Trophoblast cell (in vitro differentiated cells and primary cell): ENCODE measurements at regions not wholly inside any gene's neighbourhood (a gene's known extent, or its start where the extent isn't known, plus 50 kb on each side); places are given as distances from the start of the nearest gene placed in this dataset.

Source experiments
- DNase-seq, 2 donors: peaks; one replicate each; pipeline ENCODE4 v3.0.0-alpha.2; 2016
- H2AFZ ChIP-seq: 2 replicates; pipeline ENCODE4 v1.6.1; 2013; ENCODE audit warnings: low read length, moderate library complexity, mild to moderate bottlenecking; ENCODE audit not compliant: insufficient read depth, poor library complexity
- H2AK5ac ChIP-seq: 2 replicates; pipeline ENCODE4 v1.6.1; 2013; ENCODE audit warnings: mild to moderate bottlenecking, low read length
- H2BK120ac ChIP-seq: 2 replicates; pipeline ENCODE4 v1.6.1; 2013; ENCODE audit warnings: low read length, mild to moderate bottlenecking, moderate library complexity; ENCODE audit not compliant: insufficient read depth, poor library complexity
- H2BK12ac ChIP-seq: 2 replicates; pipeline ENCODE4 v1.6.1; 2013; ENCODE audit warnings: mild to moderate bottlenecking, low read length, moderate library complexity
- H2BK5ac ChIP-seq: 2 replicates; pipeline ENCODE4 v1.6.1; 2013; ENCODE audit warnings: low read length, low read depth, moderate library complexity, mild to moderate bottlenecking; ENCODE audit not compliant: poor library complexity
- H3K14ac ChIP-seq: 2 replicates; pipeline ENCODE4 v1.6.1; 2013; ENCODE audit warnings: mild to moderate bottlenecking, low read length
- H3K18ac ChIP-seq: 2 replicates; pipeline ENCODE4 v1.6.1; 2013; ENCODE audit warnings: mild to moderate bottlenecking, low read length
- H3K23ac ChIP-seq: 2 replicates; pipeline ENCODE4 v1.6.1; 2013; ENCODE audit warnings: low read length
- H3K27ac ChIP-seq: 2 replicates; pipeline ENCODE4 v1.5.1; 2013; ENCODE audit warnings: low read depth, mild to moderate bottlenecking, inconsistent platforms, low read length, moderate library complexity
- H3K27me3 ChIP-seq: 2 replicates; pipeline ENCODE4 v1.6.1; 2013; ENCODE audit warnings: inconsistent platforms, mild to moderate bottlenecking, low read length, moderate library complexity; ENCODE audit not compliant: insufficient read depth
- H3K36me3 ChIP-seq, 2 experiments: 1 replicate in 1 of 2; 2 replicates in 1 of 2; pipeline ENCODE4 v1.6.1; 2013; ENCODE audit warnings: low read length in 2 of 2, mild to moderate bottlenecking in 2 of 2, moderate library complexity in 1 of 2; ENCODE audit not compliant: insufficient read depth in 2 of 2, control insufficient read depth in 1 of 2
- H3K4ac ChIP-seq: 2 replicates; pipeline ENCODE4 v1.6.1; 2013; ENCODE audit warnings: low read depth, mild to moderate bottlenecking, low read length, moderate library complexity
- H3K4me1 ChIP-seq, 2 experiments: 1 replicate in 1 of 2; 2 replicates in 1 of 2; pipeline ENCODE4 v1.6.1; 2013; ENCODE audit warnings: low read length in 2 of 2, mild to moderate bottlenecking in 2 of 2, moderate library complexity in 1 of 2; ENCODE audit not compliant: insufficient read depth in 2 of 2, control insufficient read depth in 1 of 2
- H3K4me2 ChIP-seq: 2 replicates; pipeline ENCODE4 v1.6.1; 2013; ENCODE audit warnings: inconsistent platforms, mild to moderate bottlenecking, low read length, moderate library complexity
- H3K4me3 ChIP-seq: 2 replicates; pipeline ENCODE4 v1.5.1; 2013; ENCODE audit warnings: mild to moderate bottlenecking, low read depth, low read length, inconsistent platforms
- H3K79me1 ChIP-seq: one replicate; pipeline ENCODE4 v1.6.1; 2013; ENCODE audit warnings: low read length
- H3K79me2 ChIP-seq: 2 replicates; pipeline ENCODE4 v1.6.1; 2013; ENCODE audit warnings: low read length, mild to moderate bottlenecking; ENCODE audit not compliant: control insufficient read depth, insufficient read depth, poor library complexity
- H3K9ac ChIP-seq: 2 replicates; pipeline ENCODE4 v1.6.1; 2013; ENCODE audit warnings: mild to moderate bottlenecking, low read length
- H3K9me3 ChIP-seq: 2 replicates; pipeline ENCODE4 v1.6.1; 2013; ENCODE audit warnings: low read depth, mild to moderate bottlenecking, control low read depth, inconsistent platforms, low read length; ENCODE audit not compliant: insufficient read depth
- H4K12ac ChIP-seq: 2 replicates; pipeline ENCODE4 v1.6.1; 2013; ENCODE audit warnings: low read depth, mild to moderate bottlenecking, low read length, moderate library complexity
- H4K8ac ChIP-seq: 2 replicates; pipeline ENCODE4 v1.6.1; 2013; ENCODE audit warnings: low read depth, mild to moderate bottlenecking, low read length, moderate library complexity
- H4K91ac ChIP-seq: one replicate; pipeline ENCODE4 v1.6.1; 2013; ENCODE audit warnings: low read depth, mild to moderate bottlenecking, low read length, moderate library complexity
- WGBS: extraction: QIAGEN DNeasy Blood & Tissue Kit; methylation state at CpG from one replicate; pipeline ENCODE4 v1.1.7; 2013; ENCODE audit warnings: missing lambda C conversion rate; ENCODE audit not compliant: insufficient read length, insufficient coverage; ENCODE audit errors: extremely low coverage; 5-methylcytosine and 5-hydroxymethylcytosine counted together

DNA sequence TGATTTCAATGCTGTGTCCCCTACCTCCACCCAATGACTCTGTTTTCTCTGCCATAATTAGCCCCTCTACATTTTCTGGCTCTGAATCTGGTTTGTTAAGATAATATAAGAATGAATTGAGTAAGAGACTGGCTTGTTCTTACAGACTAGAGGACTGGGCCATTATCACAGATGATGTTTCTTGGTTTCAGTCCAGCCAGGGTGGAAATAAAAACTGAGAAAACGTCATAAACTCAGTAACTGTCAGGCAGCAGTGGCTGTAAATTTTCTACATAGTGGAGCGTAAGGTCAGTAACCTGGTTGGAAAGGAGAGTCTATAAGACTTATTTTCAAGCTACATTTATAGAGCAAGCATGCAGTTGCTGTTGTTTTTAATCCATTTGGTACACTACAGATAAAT, 485.4 kb downstream of the HTR7 start:
- H2AK5ac ChIP-seq = no peak overlapping the region
- no peak overlapping the region for H3K9ac ChIP-seq
- H3K9me3 ChIP-seq = no peaks in the 10 kb centered on the region
- H2BK5ac ChIP-seq = no peak overlapping the region
- H3K4ac ChIP-seq = no peak overlapping the region
- no peak overlapping the region for H3K14ac ChIP-seq
- H3K4me1 ChIP-seq = no peaks in the 10 kb centered on the region
- no peak overlapping the region for H4K91ac ChIP-seq
- no peak overlapping the region for H3K4me3 ChIP-seq
- no peak overlapping the region for H3K18ac ChIP-seq
- H3K36me3 ChIP-seq = no peaks in the 10 kb centered on the region
- WGBS = no CpG with 5 or more reads among the region's 2 CpGs
- H3K27me3 ChIP-seq = no peaks in the 10 kb centered on the region
- H3K79me1 ChIP-seq = no peaks in the 10 kb centered on the region
- H2AFZ ChIP-seq = no peak overlapping the region
- H2BK12ac ChIP-seq = no peak overlapping the region
- no peak overlapping the region for H3K27ac ChIP-seq
- no peak overlapping the region for H4K12ac ChIP-seq
- no peak overlapping the region for H2BK120ac ChIP-seq
- no peak for DNase-seq
- H3K4me2 ChIP-seq = no peak overlapping the region
- H4K8ac ChIP-seq = no peak overlapping the region
- no peak overlapping the region for H3K23ac ChIP-seq
- H3K79me2 ChIP-seq = no peaks in the 10 kb centered on the region

DNA sequence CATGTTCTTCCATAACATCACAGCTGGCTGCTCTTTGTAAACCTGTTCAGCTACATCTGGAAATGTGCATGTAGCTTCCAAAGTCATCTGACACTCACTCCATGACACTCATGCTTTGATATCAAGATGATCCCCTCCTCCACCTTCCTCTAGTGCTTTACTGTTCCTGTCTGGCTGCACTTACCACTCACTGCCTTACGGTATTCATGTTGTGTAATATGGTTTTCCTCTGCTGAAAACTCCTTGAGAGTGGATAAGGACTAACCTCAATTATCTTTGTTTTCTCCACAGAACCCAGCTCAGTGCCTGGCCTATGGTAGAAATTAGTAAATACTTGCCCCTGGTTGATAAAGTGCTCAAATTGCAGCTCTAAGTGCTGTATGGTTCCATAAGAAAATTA, 483.9 kb downstream of the HTR7 start:
- Histone ChIP-seq H3K27me3 (no peaks in the 10 kb centered on the region), H3K79me2 (no peaks in the 10 kb centered on the region), H2BK5ac (no peak overlapping the region), H3K18ac (no peak overlapping the region), H2AFZ (no peak overlapping the region), H2AK5ac (no peak overlapping the region), H3K9ac (no peak overlapping the region), H3K4me3 (no peak overlapping the region), H2BK12ac (no peak overlapping the region), H3K23ac (no peak overlapping the region), H3K27ac (no peak overlapping the region), H3K14ac (no peak overlapping the region), H3K36me3 (no peaks in the 10 kb centered on the region), H2BK120ac (no peak overlapping the region), H3K9me3 (no peaks in the 10 kb centered on the region), H4K8ac (no peak overlapping the region), H3K4me1 (no peaks in the 10 kb centered on the region), H4K12ac (no peak overlapping the region), H3K4me2 (no peak overlapping the region), H4K91ac (no peak overlapping the region), H3K4ac (no peak overlapping the region), H3K79me1 (no peaks in the 10 kb centered on the region)
- no peak for DNase-seq
- WGBS = no CpG with 5 or more reads among the region's 1 CpG

DNA sequence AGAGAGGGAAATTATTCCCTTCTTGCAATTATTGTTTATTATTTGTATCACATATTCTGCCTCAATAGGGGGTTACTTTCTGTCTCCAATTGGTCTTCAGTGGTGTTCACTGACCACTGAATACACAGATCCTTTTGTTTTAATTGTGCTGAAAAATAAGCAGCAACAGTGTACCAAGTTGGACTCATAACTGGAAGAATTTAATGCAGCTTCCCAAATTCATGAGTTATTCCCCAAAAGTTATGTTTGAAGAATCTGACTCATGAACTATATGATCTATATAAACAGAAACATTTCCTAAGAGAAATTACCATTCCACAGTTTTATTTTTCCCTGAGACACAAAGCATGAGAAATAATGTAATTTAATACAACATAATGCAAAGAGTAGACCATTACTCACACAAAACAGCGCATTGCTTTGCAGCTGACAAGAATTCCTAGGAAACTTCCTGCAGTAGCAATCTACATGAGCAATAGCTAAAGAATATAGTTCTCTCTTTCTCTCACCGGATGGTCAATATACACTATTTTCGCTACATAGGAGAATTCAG, 479.2 kb downstream of the HTR7 start:
- Histone ChIP-seq H3K4me2 (no peak overlapping the region), H4K91ac (no peak overlapping the region), H3K79me1 (no peaks in the 10 kb centered on the region), H3K27ac (no peak overlapping the region), H3K23ac (no peak overlapping the region), H3K4ac (no peak overlapping the region), H3K9ac (no peak overlapping the region), H2BK120ac (no peak overlapping the region), H3K36me3 (no peaks in the 10 kb centered on the region), H3K9me3 (no peaks in the 10 kb centered on the region), H3K79me2 (no peaks in the 10 kb centered on the region), H2AFZ (no peak overlapping the region), H4K12ac (no peak overlapping the region), H3K4me3 (no peak overlapping the region), H2BK5ac (no peak overlapping the region), H3K27me3 (no peaks in the 10 kb centered on the region), H2BK12ac (no peak overlapping the region), H3K14ac (no peak overlapping the region), H3K4me1 (no peaks in the 10 kb centered on the region), H3K18ac (no peak overlapping the region), H2AK5ac (no peak overlapping the region), H4K8ac (no peak overlapping the region)
- peak in 1 of 2 donors; percentile 16 for DNase-seq
- WGBS = no CpG with 5 or more reads among the region's 3 CpGs

DNA sequence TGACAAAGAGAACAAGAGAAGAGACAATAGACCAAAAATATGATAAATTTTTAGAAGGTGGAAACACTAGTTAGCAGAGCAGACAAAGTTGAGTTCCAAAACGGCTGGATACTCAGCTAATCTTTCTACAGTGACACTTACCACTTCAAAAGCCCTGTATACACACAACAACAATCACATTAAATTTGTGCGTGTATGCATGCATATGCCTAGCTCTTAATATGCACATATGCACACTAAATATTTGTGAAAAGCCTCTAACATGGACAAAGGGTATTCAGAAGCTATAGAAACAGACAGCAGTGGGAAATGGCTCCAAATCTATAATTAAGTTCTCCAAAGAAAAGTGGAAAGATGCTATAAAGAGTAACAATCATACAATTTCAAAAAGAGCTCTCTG, 476.4 kb downstream of the HTR7 start:
- no peak overlapping the region for H3K27ac ChIP-seq
- no peaks in the 10 kb centered on the region for H3K79me1 ChIP-seq
- H4K91ac ChIP-seq = no peak overlapping the region
- no peak overlapping the region for H2BK5ac ChIP-seq
- no peak for DNase-seq
- H3K14ac ChIP-seq = no peak overlapping the region
- H3K18ac ChIP-seq = no peak overlapping the region
- H3K9me3 ChIP-seq = no peaks in the 10 kb centered on the region
- no peak overlapping the region for H2BK12ac ChIP-seq
- H2BK120ac ChIP-seq = no peak overlapping the region
- H2AK5ac ChIP-seq = no peak overlapping the region
- H3K23ac ChIP-seq = no peak overlapping the region
- H3K4me1 ChIP-seq = no peaks in the 10 kb centered on the region
- no peak overlapping the region for H4K8ac ChIP-seq
- no peak overlapping the region for H3K9ac ChIP-seq
- no peak overlapping the region for H4K12ac ChIP-seq
- no peak overlapping the region for H3K4me3 ChIP-seq
- no peak overlapping the region for H3K4ac ChIP-seq
- no peaks in the 10 kb centered on the region for H3K36me3 ChIP-seq
- no CpG with 5 or more reads among the region's 2 CpGs for WGBS
- H2AFZ ChIP-seq = no peak overlapping the region
- no peaks in the 10 kb centered on the region for H3K79me2 ChIP-seq
- H3K4me2 ChIP-seq = no peak overlapping the region
- H3K27me3 ChIP-seq = no peaks in the 10 kb centered on the region
